ENCODE measurements at regions not wholly inside any gene's neighbourhood (a gene's known extent, or its start where the extent isn't known, plus 50 kb on each side); places are given as distances from the start of the nearest gene placed in this dataset.

DNA sequence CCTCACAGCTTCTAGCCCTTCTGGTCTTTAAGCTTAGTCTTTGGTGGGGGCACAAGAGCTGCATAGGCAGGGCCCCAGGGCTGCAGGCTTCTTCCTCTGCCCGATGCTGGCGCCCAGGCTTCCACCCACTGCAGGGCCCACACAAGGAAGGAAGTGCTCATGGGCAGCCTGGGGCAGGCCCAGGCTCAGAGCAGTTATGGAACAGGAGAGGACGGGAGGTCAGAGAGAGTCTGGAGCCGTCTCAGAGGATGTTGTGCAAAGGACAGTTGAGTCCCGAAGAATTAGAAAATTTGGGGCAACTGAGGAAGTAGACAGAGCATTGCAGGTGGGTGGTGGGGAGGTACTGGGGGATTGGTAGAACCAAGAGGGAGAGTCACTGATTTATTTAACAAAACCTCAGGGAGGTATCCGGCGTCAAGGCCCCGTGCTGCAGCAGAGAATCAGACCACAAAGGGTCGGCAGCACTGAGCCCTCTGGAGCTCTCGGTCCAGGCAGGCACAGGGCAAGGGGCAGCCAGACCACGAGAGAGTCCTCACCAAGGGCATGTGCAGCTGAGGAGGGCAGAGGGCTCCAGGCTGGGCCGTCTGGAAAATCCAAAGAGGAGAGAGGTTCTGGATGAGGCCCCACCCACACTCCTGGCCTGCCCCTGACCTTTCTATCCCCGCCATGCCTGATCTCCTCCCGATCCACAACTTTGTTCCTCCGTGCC is 110.8 kb upstream of the GLI2 start:
- no peaks in the 10 kb centered on the region for H4K20me1 ChIP-seq (ENCODE audit: insufficient read depth, low read depth, low read length)
- H2AFZ ChIP-seq (ENCODE audit: low read length): no peak overlapping the region
- DNase-seq: no peak
- H3K36me3 ChIP-seq (ENCODE audit: insufficient read depth, low read length): no peaks in the 10 kb centered on the region
- H3K4me3 ChIP-seq (ENCODE audit: low read length): no peak overlapping the region
- H3K27ac ChIP-seq (ENCODE audit: low read length): no peak overlapping the region
- H3K9me3 ChIP-seq (ENCODE audit: low read length): no peaks in the 10 kb centered on the region
- H3K79me2 ChIP-seq (ENCODE audit: low read length): no peaks in the 10 kb centered on the region
- H3K9ac ChIP-seq (ENCODE audit: low read length): no peak overlapping the region
- no peaks in the 10 kb centered on the region for H3K9me2 ChIP-seq (replicated peaks; ENCODE audit: insufficient read depth, low read length)
- no peak overlapping the region for H3K4me2 ChIP-seq (ENCODE audit: low read depth, low read length, poor library complexity, severe bottlenecking)
- H3K27me3 ChIP-seq (ENCODE audit: low read length): no peaks in the 10 kb centered on the region
- no peaks in the 10 kb centered on the region for H3K4me1 ChIP-seq (ENCODE audit: low read length)

DNA sequence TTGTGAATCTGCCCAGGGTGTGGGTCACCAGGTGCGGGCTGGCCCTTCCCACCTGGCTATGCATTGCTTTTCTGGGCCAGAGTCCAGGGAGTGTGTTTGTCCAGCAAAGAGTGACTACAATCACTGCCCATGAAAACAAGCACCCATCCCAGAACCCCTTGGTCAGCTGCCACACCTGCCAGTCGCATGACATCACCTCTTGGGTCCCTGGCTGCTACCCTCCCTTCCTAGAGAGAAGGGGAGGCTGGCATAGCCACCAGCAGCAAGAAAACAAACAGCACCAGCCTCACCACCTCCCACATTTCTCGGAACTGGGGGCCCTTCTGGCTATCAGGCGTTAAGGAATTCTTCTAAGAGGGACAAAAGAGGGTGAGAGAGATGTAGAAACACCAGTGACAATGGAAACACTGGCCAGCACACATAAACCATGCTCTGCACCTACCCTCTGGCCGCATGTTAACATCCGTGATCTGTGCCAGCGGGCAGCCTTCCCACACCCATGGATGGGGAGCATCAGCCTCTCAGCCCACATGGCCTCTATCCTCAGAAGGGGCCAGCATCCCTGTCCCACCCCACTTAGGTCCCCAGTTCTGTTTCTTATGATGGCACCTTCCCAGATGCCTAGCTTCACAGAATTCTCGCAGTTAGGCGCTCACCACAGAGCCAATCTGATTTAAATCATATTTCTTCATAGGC is 109.7 kb upstream of the GLI2 start:
- Histone ChIP-seq H3K79me2 (ENCODE audit: low read length) (no peaks in the 10 kb centered on the region), H3K27me3 (ENCODE audit: low read length) (no peaks in the 10 kb centered on the region), H3K4me2 (ENCODE audit: low read depth, low read length, poor library complexity, severe bottlenecking) (no peak overlapping the region), H3K4me3 (ENCODE audit: low read length) (no peak overlapping the region), H3K9ac (ENCODE audit: low read length) (no peak overlapping the region), H3K9me2 (replicated peaks; ENCODE audit: insufficient read depth, low read length) (no peaks in the 10 kb centered on the region), H3K27ac (ENCODE audit: low read length) (no peak overlapping the region), H4K20me1 (ENCODE audit: insufficient read depth, low read depth, low read length) (no peaks in the 10 kb centered on the region), H3K36me3 (ENCODE audit: insufficient read depth, low read length) (no peaks in the 10 kb centered on the region), H2AFZ (ENCODE audit: low read length) (no peak overlapping the region), H3K9me3 (ENCODE audit: low read length) (no peaks in the 10 kb centered on the region), H3K4me1 (ENCODE audit: low read length) (no peaks in the 10 kb centered on the region)
- DNase-seq: no peak

DNA sequence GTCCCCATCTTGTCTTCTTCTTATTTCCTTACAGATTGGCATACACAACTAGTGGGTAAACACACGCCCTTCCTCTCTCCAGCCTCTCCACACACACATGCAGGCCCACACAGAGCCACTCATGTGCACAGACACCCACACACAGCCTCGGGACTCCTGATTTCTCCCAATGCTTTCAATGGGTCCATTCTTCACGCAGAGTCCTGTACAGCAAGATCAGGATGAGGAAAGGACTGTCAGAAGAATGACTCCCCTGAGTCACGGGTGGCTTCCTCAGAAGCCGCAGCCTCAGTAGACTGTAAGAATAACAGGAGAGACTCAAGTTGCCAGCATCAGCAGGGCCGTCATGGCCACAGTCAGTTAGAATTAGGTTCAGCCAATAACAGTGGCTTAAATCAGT is 109.1 kb upstream of the GLI2 start:
- Histone ChIP-seq H3K4me1 (ENCODE audit: low read length) (no peaks in the 10 kb centered on the region), H3K27ac (ENCODE audit: low read length) (no peak overlapping the region), H3K27me3 (ENCODE audit: low read length) (no peaks in the 10 kb centered on the region), H3K79me2 (ENCODE audit: low read length) (no peaks in the 10 kb centered on the region), H2AFZ (ENCODE audit: low read length) (no peak overlapping the region), H4K20me1 (ENCODE audit: insufficient read depth, low read depth, low read length) (no peaks in the 10 kb centered on the region), H3K9me2 (replicated peaks; ENCODE audit: insufficient read depth, low read length) (no peaks in the 10 kb centered on the region), H3K36me3 (ENCODE audit: insufficient read depth, low read length) (no peaks in the 10 kb centered on the region), H3K9ac (ENCODE audit: low read length) (no peak overlapping the region), H3K4me2 (ENCODE audit: low read depth, low read length, poor library complexity, severe bottlenecking) (no peak overlapping the region), H3K4me3 (ENCODE audit: low read length) (no peak overlapping the region), H3K9me3 (ENCODE audit: low read length) (no peaks in the 10 kb centered on the region)
- no peak for DNase-seq

DNA sequence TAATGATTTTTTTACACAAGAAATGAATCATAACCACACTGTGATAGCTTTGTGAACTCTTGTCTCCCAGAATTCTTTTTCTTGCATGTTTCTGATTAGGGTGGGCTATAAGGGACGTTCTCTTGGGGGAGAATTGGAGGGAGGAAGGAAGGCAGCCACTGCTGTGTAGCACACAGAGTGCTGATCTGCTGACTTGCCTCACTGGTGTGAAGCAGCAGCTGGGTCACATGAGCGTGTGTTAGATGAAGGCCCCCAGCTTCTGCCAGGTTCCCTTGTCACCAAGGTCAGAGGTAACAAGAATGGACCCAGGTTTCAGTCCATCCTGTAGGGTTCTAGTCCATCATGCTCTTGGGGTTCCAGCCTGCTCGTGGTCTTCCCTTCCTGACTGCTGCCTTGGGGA is 107.4 kb upstream of the GLI2 start:
- Histone ChIP-seq H3K9ac (ENCODE audit: low read length) (no peak overlapping the region), H3K79me2 (ENCODE audit: low read length) (no peaks in the 10 kb centered on the region), H3K9me2 (replicated peaks; ENCODE audit: insufficient read depth, low read length) (no peaks in the 10 kb centered on the region), H3K4me2 (ENCODE audit: low read depth, low read length, poor library complexity, severe bottlenecking) (no peak overlapping the region), H4K20me1 (ENCODE audit: insufficient read depth, low read depth, low read length) (no peaks in the 10 kb centered on the region), H2AFZ (ENCODE audit: low read length) (no peak overlapping the region), H3K36me3 (ENCODE audit: insufficient read depth, low read length) (no peaks in the 10 kb centered on the region), H3K4me3 (ENCODE audit: low read length) (no peak overlapping the region), H3K27me3 (ENCODE audit: low read length) (no peaks in the 10 kb centered on the region), H3K4me1 (ENCODE audit: low read length) (no peaks in the 10 kb centered on the region), H3K9me3 (ENCODE audit: low read length) (no peaks in the 10 kb centered on the region), H3K27ac (ENCODE audit: low read length) (no peak overlapping the region)
- no peak for DNase-seq

DNA sequence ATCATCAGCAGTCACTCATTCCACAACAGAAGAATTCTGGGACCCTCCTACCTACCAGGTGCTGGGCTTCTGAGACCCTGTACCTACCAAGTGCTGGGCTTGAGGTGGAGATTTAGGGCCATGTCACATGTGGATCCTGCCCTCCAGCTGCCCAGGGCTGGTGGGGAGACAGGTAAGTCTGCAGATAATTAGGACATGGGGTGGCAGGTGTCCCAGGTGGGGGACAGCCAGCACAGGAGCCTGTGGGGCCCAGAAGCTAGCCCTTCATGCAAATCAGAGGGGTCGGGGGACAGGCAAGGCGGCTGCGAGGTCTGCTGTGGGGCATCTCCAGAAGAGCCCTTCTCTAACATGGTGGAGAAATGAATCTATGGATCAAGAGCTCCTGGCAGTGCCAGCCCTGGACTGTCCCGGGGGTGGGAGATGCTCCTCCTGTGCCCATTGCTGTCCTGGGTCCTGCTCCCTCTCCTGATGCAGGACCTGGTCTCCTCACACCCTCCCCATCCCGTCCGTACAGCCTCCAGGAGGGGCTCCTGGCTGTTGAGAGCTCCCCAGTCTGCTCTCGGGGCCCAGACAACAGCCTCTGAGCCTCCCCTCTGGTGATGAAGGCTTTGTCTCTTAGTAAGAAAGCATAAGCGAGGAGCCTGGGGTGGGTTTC is 106.3 kb upstream of the GLI2 start:
- Histone ChIP-seq H3K9me3 (ENCODE audit: low read length) (no peaks in the 10 kb centered on the region), H3K79me2 (ENCODE audit: low read length) (no peaks in the 10 kb centered on the region), H3K27me3 (ENCODE audit: low read length) (no peaks in the 10 kb centered on the region), H3K9ac (ENCODE audit: low read length) (no peak overlapping the region), H4K20me1 (ENCODE audit: insufficient read depth, low read depth, low read length) (no peaks in the 10 kb centered on the region), H3K9me2 (replicated peaks; ENCODE audit: insufficient read depth, low read length) (no peaks in the 10 kb centered on the region), H3K27ac (ENCODE audit: low read length) (no peak overlapping the region), H3K4me3 (ENCODE audit: low read length) (no peak overlapping the region), H3K36me3 (ENCODE audit: insufficient read depth, low read length) (no peaks in the 10 kb centered on the region), H3K4me2 (ENCODE audit: low read depth, low read length, poor library complexity, severe bottlenecking) (no peak overlapping the region), H3K4me1 (ENCODE audit: low read length) (no peaks in the 10 kb centered on the region), H2AFZ (ENCODE audit: low read length) (no peak overlapping the region)
- DNase-seq: no peak

DNA sequence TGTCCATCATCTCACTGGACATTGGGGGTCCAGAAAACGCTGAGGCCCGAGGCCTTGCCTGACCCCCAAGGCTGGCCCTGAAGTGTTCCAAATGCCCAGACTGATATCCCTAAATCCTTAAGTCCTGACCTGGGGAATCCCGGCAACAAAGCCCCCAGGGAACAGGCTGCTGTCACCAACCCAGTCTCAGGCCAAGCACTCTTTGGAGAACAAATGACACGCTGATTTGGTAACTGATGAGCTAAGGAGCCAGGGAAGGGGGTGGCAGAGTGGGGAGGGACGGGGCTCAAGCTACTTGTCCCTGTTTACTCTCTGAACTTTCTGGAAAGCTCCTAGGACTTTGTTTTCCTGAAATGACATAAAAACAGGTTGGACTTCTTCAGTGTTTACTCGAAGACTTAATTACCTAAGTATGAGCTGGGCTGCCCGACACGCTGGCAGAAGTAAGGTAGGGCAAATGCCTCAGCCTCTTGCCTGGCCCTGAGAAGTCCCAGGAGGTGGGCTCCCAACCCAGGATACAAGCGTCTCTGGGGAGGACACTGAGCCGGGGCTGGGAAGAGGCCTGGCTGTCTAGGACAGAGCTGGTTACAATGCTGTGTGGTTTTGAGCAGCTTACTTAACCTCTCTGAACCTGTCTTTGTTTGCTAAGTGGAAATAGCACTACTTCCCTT is 105.5 kb upstream of the GLI2 start:
- H3K27me3 ChIP-seq (ENCODE audit: low read length): no peaks in the 10 kb centered on the region
- no peak overlapping the region for H3K4me2 ChIP-seq (ENCODE audit: low read depth, low read length, poor library complexity, severe bottlenecking)
- H2AFZ ChIP-seq (ENCODE audit: low read length): no peak overlapping the region

DNA sequence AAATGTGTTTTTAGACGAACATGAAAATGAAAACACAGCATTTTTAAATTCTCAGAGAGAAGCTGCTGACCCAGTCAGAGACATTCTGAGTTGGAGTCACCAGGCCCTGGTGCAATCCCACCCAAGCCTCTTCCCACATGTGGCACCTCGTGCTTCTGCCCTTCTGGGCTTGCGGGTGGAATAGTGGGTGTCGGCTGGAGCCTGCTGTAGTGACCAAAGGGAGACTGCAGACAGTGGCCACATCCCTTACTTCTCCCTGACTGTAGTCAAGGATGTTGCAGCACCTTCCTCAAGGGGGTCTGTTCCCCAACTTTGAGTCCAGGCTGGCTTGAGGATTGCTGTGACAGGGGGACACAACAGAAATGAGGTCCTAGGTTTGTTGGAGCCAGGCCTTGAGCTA is 104.4 kb upstream of the GLI2 start:
- Histone ChIP-seq H3K9ac (ENCODE audit: low read length) (no peak overlapping the region), H3K79me2 (ENCODE audit: low read length) (no peaks in the 10 kb centered on the region), H3K4me2 (ENCODE audit: low read depth, low read length, poor library complexity, severe bottlenecking) (no peak overlapping the region), H3K36me3 (ENCODE audit: insufficient read depth, low read length) (no peaks in the 10 kb centered on the region), H3K27ac (ENCODE audit: low read length) (no peak overlapping the region), H3K4me1 (ENCODE audit: low read length) (no peaks in the 10 kb centered on the region), H3K9me2 (replicated peaks; ENCODE audit: insufficient read depth, low read length) (no peaks in the 10 kb centered on the region), H3K27me3 (ENCODE audit: low read length) (no peaks in the 10 kb centered on the region), H3K9me3 (ENCODE audit: low read length) (no peaks in the 10 kb centered on the region), H2AFZ (ENCODE audit: low read length) (no peak overlapping the region), H4K20me1 (ENCODE audit: insufficient read depth, low read depth, low read length) (no peaks in the 10 kb centered on the region), H3K4me3 (ENCODE audit: low read length) (no peak overlapping the region)
- no peak for DNase-seq

More for the DNA sequence above, 105.5 kb upstream of the GLI2 start:
- no peaks in the 10 kb centered on the region for H3K9me3 ChIP-seq (ENCODE audit: low read length)
- no peaks in the 10 kb centered on the region for H3K4me1 ChIP-seq (ENCODE audit: low read length)
- no peak overlapping the region for H3K27ac ChIP-seq (ENCODE audit: low read length)
- H3K9ac ChIP-seq (ENCODE audit: low read length): no peak overlapping the region
- H3K79me2 ChIP-seq (ENCODE audit: low read length): no peaks in the 10 kb centered on the region
- H3K4me3 ChIP-seq (ENCODE audit: low read length): no peak overlapping the region
- no peaks in the 10 kb centered on the region for H3K36me3 ChIP-seq (ENCODE audit: insufficient read depth, low read length)
- no peak for DNase-seq
- no peaks in the 10 kb centered on the region for H4K20me1 ChIP-seq (ENCODE audit: insufficient read depth, low read depth, low read length)
- no peaks in the 10 kb centered on the region for H3K9me2 ChIP-seq (replicated peaks; ENCODE audit: insufficient read depth, low read length)

DNA sequence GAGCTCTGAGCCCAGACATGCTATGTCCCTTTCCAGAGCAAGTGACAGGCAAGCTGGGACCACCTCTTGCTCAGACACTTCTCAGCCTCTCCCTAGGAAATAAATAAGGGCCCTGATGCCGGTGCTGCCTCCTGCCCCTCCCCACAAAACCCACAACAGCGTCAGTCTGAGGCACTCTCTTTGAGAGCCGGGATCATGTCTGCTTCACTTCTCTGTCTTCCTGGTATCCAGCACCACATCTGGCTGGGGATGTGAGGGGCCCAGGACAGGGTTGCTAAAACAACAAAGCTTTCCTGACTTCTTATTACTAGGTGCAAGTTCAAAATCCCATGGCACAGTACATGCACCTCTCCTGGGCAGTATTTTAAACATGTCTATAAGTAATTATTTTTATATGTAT is 103.9 kb upstream of the GLI2 start:
- Histone ChIP-seq H3K9me3 (ENCODE audit: low read length) (no peaks in the 10 kb centered on the region), H4K20me1 (ENCODE audit: insufficient read depth, low read depth, low read length) (no peaks in the 10 kb centered on the region), H3K4me1 (ENCODE audit: low read length) (no peaks in the 10 kb centered on the region), H3K27me3 (ENCODE audit: low read length) (no peaks in the 10 kb centered on the region), H3K9me2 (replicated peaks; ENCODE audit: insufficient read depth, low read length) (no peaks in the 10 kb centered on the region), H3K4me3 (ENCODE audit: low read length) (no peak overlapping the region), H2AFZ (ENCODE audit: low read length) (no peak overlapping the region), H3K27ac (ENCODE audit: low read length) (no peak overlapping the region), H3K4me2 (ENCODE audit: low read depth, low read length, poor library complexity, severe bottlenecking) (no peak overlapping the region), H3K9ac (ENCODE audit: low read length) (no peak overlapping the region), H3K79me2 (ENCODE audit: low read length) (no peaks in the 10 kb centered on the region), H3K36me3 (ENCODE audit: insufficient read depth, low read length) (no peaks in the 10 kb centered on the region)
- no peak for DNase-seq

All from Karpas-422 (cell line).